ENCODE measurements at regions not wholly inside any gene's neighbourhood (a gene's known extent, or its start where the extent isn't known, plus 50 kb on each side); places are given as distances from the start of the nearest gene placed in this dataset.
"Not testable (repeated sequence)": the region's sequence is repeated elsewhere in the genome, so short reads cannot be mapped to it uniquely, and the experiment has no call there.

GRCh38 chr10:57562211-57562610, 705.5 kb downstream of the IPMK start:
- no peaks in the 10 kb centered on the region for H3K9me3 Mint-ChIP-seq
- no peak for TF ChIP-seq CTCF (IDR thresholded peaks at IDR 0.05)
- intact Hi-C loops (cut with micrococcal nuclease) = no loop called here
- H3K4me3 Mint-ChIP-seq = no peak overlapping the region
- POLR2A ChIA-PET = no interaction called here
- H3K27ac Mint-ChIP-seq = no peak overlapping the region
- H3K27me3 Mint-ChIP-seq = no peaks in the 10 kb centered on the region
- no peak for ATAC-seq (ENCODE audit: low read depth)
- CTCF ChIA-PET = no interaction called here
- no peaks in the 10 kb centered on the region for H3K4me1 Mint-ChIP-seq
- DNase-seq = no peak
- no peaks in the 10 kb centered on the region for H3K36me3 Mint-ChIP-seq (ENCODE audit: low read depth)

DNA sequence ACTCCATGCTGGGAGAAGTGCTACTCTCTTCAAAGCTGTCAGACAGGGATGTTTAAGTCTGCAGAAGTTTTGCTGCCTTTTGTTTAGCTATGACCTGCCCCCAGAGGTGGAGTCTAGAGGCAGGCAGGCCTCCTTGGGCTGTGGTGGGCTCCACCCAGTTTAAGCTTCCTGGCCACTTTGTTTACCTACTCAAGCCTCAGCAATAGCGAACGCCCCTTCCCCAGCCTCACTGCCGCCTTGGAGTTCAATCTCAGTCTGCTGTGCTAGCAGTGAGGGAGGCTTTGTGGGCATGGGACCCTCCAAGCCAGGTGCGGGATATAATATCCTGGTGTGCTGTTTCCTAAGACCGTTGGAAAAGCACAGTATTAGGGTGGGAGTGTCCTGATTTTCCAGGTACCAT, 715.9 kb downstream of the IPMK start:
- H3K4me1 Mint-ChIP-seq; DNase-seq; intact Hi-C loops (cut with micrococcal nuclease); H3K27ac Mint-ChIP-seq; ATAC-seq (ENCODE audit: low read depth); H3K27me3 Mint-ChIP-seq; H3K9me3 Mint-ChIP-seq; H3K36me3 Mint-ChIP-seq (ENCODE audit: low read depth); POLR2A ChIA-PET; CTCF ChIA-PET; H3K4me3 Mint-ChIP-seq: not testable (repeated sequence)

DNA sequence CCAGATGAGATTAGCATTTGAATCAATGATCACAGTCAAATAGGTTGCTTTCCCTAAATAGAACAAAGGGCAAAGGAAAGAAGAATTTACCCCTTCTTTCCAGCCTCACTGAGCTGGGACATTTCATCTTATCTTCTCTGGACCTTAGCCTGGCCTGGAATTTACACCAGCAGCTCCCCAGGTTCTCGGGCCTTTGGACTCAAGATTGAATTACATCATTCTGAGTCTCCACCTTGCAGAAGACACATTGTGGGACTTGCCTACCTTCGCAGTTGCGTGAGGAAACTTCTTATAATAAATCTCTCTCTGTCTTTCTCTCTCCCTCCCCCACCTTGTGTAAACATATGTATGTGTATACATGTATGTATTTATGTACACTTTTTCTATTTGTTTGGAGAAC, 732.4 kb downstream of the IPMK start:
- H3K36me3 Mint-ChIP-seq (ENCODE audit: low read depth) = no peaks in the 10 kb centered on the region
- ChIA-PET CTCF (no interaction called here), POLR2A (no interaction called here)
- no peaks in the 10 kb centered on the region for H3K27me3 Mint-ChIP-seq
- intact Hi-C loops (cut with micrococcal nuclease) = no loop called here
- no peak overlapping the region for H3K4me3 Mint-ChIP-seq
- ATAC-seq (ENCODE audit: low read depth) (no peak), DNase-seq (no peak)
- H3K4me1 Mint-ChIP-seq = no peaks in the 10 kb centered on the region
- no peak for TF ChIP-seq CTCF (IDR thresholded peaks at IDR 0.05)
- H3K9me3 Mint-ChIP-seq = no peaks in the 10 kb centered on the region
- H3K27ac Mint-ChIP-seq = no peak overlapping the region

DNA sequence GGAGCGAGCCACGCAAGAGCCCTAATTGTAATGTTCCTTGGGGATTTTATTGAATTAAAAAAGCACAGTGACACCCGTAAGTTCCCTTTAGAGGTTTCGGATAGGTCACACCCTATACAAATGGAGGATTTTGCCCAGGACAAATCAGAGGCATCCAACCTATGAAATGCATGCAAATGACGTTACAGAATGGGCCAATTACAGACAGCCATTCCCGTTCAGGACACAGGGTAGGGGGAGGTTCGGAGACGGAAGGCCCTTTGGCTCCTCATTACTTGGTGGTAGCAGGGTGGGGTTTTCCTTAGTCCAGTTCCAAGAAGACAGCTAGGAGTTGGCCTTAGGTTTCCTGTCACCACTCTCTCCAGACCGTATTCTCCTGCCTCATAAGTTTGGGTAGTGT, 754.1 kb downstream of the IPMK start:
- DNase-seq = no peak
- intact Hi-C loops (cut with micrococcal nuclease) = no loop called here
- H3K4me1 Mint-ChIP-seq = no peaks in the 10 kb centered on the region
- H3K27ac Mint-ChIP-seq = no peak overlapping the region
- H3K36me3 Mint-ChIP-seq (ENCODE audit: low read depth) = no peaks in the 10 kb centered on the region
- ChIA-PET CTCF (no interaction called here), POLR2A (no interaction called here)
- peaks cover 3% of the 10 kb centered on the region for H3K9me3 Mint-ChIP-seq
- H3K4me3 Mint-ChIP-seq = no peak overlapping the region
- no peaks in the 10 kb centered on the region for H3K27me3 Mint-ChIP-seq
- ATAC-seq (ENCODE audit: low read depth) = no peak
- TF ChIP-seq CTCF (IDR thresholded peaks at IDR 0.05) = no peak

- POLR2A ChIA-PET = no interaction called here
- H3K9me3 Mint-ChIP-seq = no peaks in the 10 kb centered on the region
- TF ChIP-seq CTCF (IDR thresholded peaks at IDR 0.05) = no peak
- no peak overlapping the region for H3K4me3 Mint-ChIP-seq
- no peaks in the 10 kb centered on the region for H3K36me3 Mint-ChIP-seq (ENCODE audit: low read depth)
- intact Hi-C loops (cut with micrococcal nuclease) = no loop called here
- CTCF ChIA-PET = no interaction called here
- ATAC-seq (ENCODE audit: low read depth) (no peak), DNase-seq (no peak)
- H3K27ac Mint-ChIP-seq = no peak overlapping the region
- H3K4me1 Mint-ChIP-seq = no peaks in the 10 kb centered on the region
- H3K27me3 Mint-ChIP-seq = no peaks in the 10 kb centered on the region
Observed at GRCh38 chr10:57507788-57508187, 759.9 kb downstream of the IPMK start.

GRCh38 chr10:57506414-57507094, 761.1 kb downstream of the IPMK start:
- H3K27me3 Mint-ChIP-seq = no peaks in the 10 kb centered on the region
- DNase-seq (no peak), ATAC-seq (ENCODE audit: low read depth) (no peak)
- ChIA-PET POLR2A (no interaction called here), CTCF (no interaction called here)
- no peak overlapping the region for H3K4me3 Mint-ChIP-seq
- intact Hi-C loops (cut with micrococcal nuclease) = no loop called here
- no peaks in the 10 kb centered on the region for H3K4me1 Mint-ChIP-seq
- no peak for TF ChIP-seq CTCF (IDR thresholded peaks at IDR 0.05)
- H3K9me3 Mint-ChIP-seq = no peaks in the 10 kb centered on the region
- H3K36me3 Mint-ChIP-seq (ENCODE audit: low read depth) = no peaks in the 10 kb centered on the region
- no peak overlapping the region for H3K27ac Mint-ChIP-seq

Data from activated B cell treated with CpG ODN at 0.5 μM for 24 hours (primary cell).